HCT116 (cell line): ENCODE measurements at regions not wholly inside any gene's neighbourhood (a gene's known extent, or its start where the extent isn't known, plus 50 kb on each side); places are given as distances from the start of the nearest gene placed in this dataset.

Experiments
- ATAC-seq: fragments of 200-7000 bp; cut with Tn5 transposase; 2 replicates; pipeline ENCODE4 v1.9.1; 2020; ENCODE audit warnings: mild to moderate bottlenecking, moderate library complexity
- BruUV-seq: library from RNA; stranded (reverse); fragments of 400-500 nt; replicated peaks from 2 replicates; lab custom pipeline; 2021; lab: Mats Ljungman, UMichigan
- CTCF ChIA-PET: fragments of 300-600 bp; sonication (Branson Sonifier 250); formaldehyde crosslinking; loops from one replicate; lab custom pipeline; 2021; ENCODE audit warnings: antibody characterized with exemption; lab: Charles Lee
- POLR2A ChIA-PET: fragments of 300-600, 350-600 bp; sonication (Branson Sonifier 250); formaldehyde crosslinking; loops from one replicate; lab custom pipeline; 2021; ENCODE audit warnings: antibody characterized with exemption; lab: Charles Lee
- RAD21 ChIA-PET, 2 experiments: fragments of 300-600 bp; sonication (Branson Sonifier 250); formaldehyde crosslinking; loops; one replicate each; lab custom pipeline; 2023; ENCODE audit warnings: low total read pairs in 2 of 2; ENCODE audit not compliant: uncharacterized antibody in 2 of 2, unreplicated experiment in 2 of 2, low non-redundant PET in 1 of 2; lab: Charles Lee
- DNase-seq: peaks from one replicate; pipeline ENCODE4 v3.0.0-alpha.2; 2010; ENCODE audit warnings: low read depth, low spot score
- H2AFZ ChIP-seq: fragments of 200-600 bp; shearing (Covaris generic), sonication (generic); 2 replicates; pipeline ENCODE4 v1.6.1; 2017; ENCODE audit warnings: low read depth, mixed run types, mixed read lengths, antibody characterized with exemption, low read length; ENCODE audit not compliant: poor library complexity, severe bottlenecking
- H3K27ac ChIP-seq: 2 replicates; pipeline ENCODE4 v1.5.1; 2012; ENCODE audit warnings: low read depth, low read length
- H3K27me3 ChIP-seq: fragments of 200-600 bp; sonication (generic); 2 replicates; pipeline ENCODE4 v1.6.1; 2016; ENCODE audit warnings: mixed run types, low read length, mixed read lengths; ENCODE audit not compliant: insufficient read depth
- H3K36me3 ChIP-seq, 2 experiments: fragments of 200-500 bp in 1 of 2; fragments of 200-600 bp in 1 of 2; sonication (Bioruptor generic) in 1 of 2; sonication (generic) in 1 of 2; 2 replicates each; pipeline versions ENCODE4 v1.5.1 to v1.6.1; 2014 to 2016; ENCODE audit warnings: low read length in 2 of 2, inconsistent platforms in 1 of 2, mixed read lengths in 1 of 2, mixed run types in 1 of 2; ENCODE audit not compliant: insufficient read depth in 2 of 2, control insufficient read depth in 1 of 2
- H3K4me1 ChIP-seq, 2 experiments: fragments of 200-600 bp in 1 of 2; sonication (generic) in 1 of 2; 2 replicates each; pipeline versions ENCODE4 v1.5.1 to v1.6.1; 2012 to 2017; ENCODE audit warnings: low read length in 2 of 2, inconsistent platforms in 1 of 2, mild to moderate bottlenecking in 1 of 2, mixed read lengths in 1 of 2, mixed run types in 1 of 2, moderate library complexity in 1 of 2; ENCODE audit not compliant: insufficient read depth in 2 of 2, control insufficient read depth in 1 of 2
- H3K4me2 ChIP-seq: fragments of 200-600 bp; sonication (generic); 2 replicates; pipeline ENCODE4 v1.6.1; 2017; ENCODE audit warnings: mixed run types, low read length, mixed read lengths
- H3K4me3 ChIP-seq, 2 experiments: fragments of 200-600 bp in 1 of 2; sonication (generic) in 1 of 2; replicated peaks in 1 of 2; 2 replicates each; pipeline ENCODE4 v1.5.1; 2011 to 2016; ENCODE audit warnings: low read length in 2 of 2, control low read depth in 1 of 2, low read depth in 1 of 2, mild to moderate bottlenecking in 1 of 2, mixed read lengths in 1 of 2, mixed run types in 1 of 2
- H3K79me2 ChIP-seq: fragments of 200-600 bp; sonication (generic); 2 replicates; pipeline ENCODE4 v1.6.1; 2017; ENCODE audit warnings: mild to moderate bottlenecking, mixed run types, low read length, moderate library complexity, mixed read lengths; ENCODE audit not compliant: insufficient read depth
- H3K9ac ChIP-seq: fragments of 200-600 bp; sonication (generic); 2 replicates; pipeline ENCODE4 v1.6.1; 2016; ENCODE audit warnings: low read length, mixed read lengths
- H3K9me2 ChIP-seq: fragments of 200-600 bp; sonication (generic), shearing (Covaris generic); 2 replicates; pipeline ENCODE4 v1.6.1; 2017; ENCODE audit warnings: mixed run types, mild to moderate bottlenecking, moderate library complexity; ENCODE audit not compliant: insufficient read depth
- H3K9me3 ChIP-seq, 2 experiments: fragments of 200-500 bp in 1 of 2; fragments of 200-600 bp in 1 of 2; sonication (Bioruptor generic) in 1 of 2; sonication (generic) in 1 of 2; 2 replicates each; pipeline ENCODE4 v1.6.1; 2014 to 2017; ENCODE audit warnings: low read length in 2 of 2, mixed read lengths in 2 of 2, inconsistent platforms in 1 of 2, low read depth in 1 of 2, mild to moderate bottlenecking in 1 of 2, mixed run types in 1 of 2, moderate library complexity in 1 of 2; ENCODE audit not compliant: control insufficient read depth in 1 of 2, insufficient read depth in 1 of 2
- H4K20me1 ChIP-seq: fragments of 200-600 bp; sonication (generic), shearing (Covaris generic); 2 replicates; pipeline ENCODE4 v1.6.1; 2017; ENCODE audit warnings: mixed run types, mild to moderate bottlenecking, moderate library complexity; ENCODE audit not compliant: insufficient read depth
- ATF3 ChIP-seq: IDR thresholded peaks from 2 replicates; pipeline ENCODE4 v1.6.1; 2012
- CBX3 ChIP-seq: IDR thresholded peaks from 2 replicates; pipeline ENCODE4 v1.6.1; 2012; ENCODE audit warnings: low read depth
- EGR1 ChIP-seq: IDR thresholded peaks from 2 replicates; pipeline ENCODE4 v1.6.1; 2012; ENCODE audit warnings: low read depth
- ELF1 ChIP-seq: IDR thresholded peaks from 2 replicates; pipeline ENCODE4 v1.6.1; 2012; ENCODE audit warnings: low read depth, borderline replicate concordance
- EZH2 ChIP-seq: fragments of 200-600 bp; sonication (generic); IDR thresholded peaks from 2 replicates; pipeline ENCODE4 v1.6.1; 2017; ENCODE audit warnings: antibody characterized with exemption, mixed run types
- EZH2phosphoT487 ChIP-seq: fragments of 200-600 bp; IDR thresholded peaks from 2 replicates; pipeline ENCODE4 v1.6.1; 2018; ENCODE audit warnings: antibody characterized with exemption, borderline replicate concordance
- FOSL1 ChIP-seq: IDR thresholded peaks from 2 replicates; pipeline ENCODE4 v1.6.1; 2012; ENCODE audit warnings: low read depth
- JUND ChIP-seq: IDR thresholded peaks from 2 replicates; pipeline ENCODE4 v1.6.1; 2012
- POLR2A ChIP-seq: IDR thresholded peaks from 2 replicates; pipeline ENCODE4 v1.7.0; 2011; ENCODE audit warnings: borderline replicate concordance; ENCODE audit not compliant: insufficient read depth, insufficient read length; ENCODE audit errors: extremely low read depth
- POLR2AphosphoS5 ChIP-seq: IDR thresholded peaks from 2 replicates; pipeline ENCODE4 v1.6.1; 2011; ENCODE audit warnings: mild to moderate bottlenecking, low read depth, low read length, moderate library complexity
- RAD21 ChIP-seq: IDR thresholded peaks from 2 replicates; pipeline ENCODE4 v1.6.1; 2012; ENCODE audit warnings: low read depth, mild to moderate bottlenecking
- SP1 ChIP-seq: IDR thresholded peaks from 2 replicates; pipeline ENCODE4 v1.6.1; 2012; ENCODE audit warnings: low read depth
- SRF ChIP-seq: IDR thresholded peaks from 2 replicates; pipeline ENCODE4 v1.6.1; 2012; ENCODE audit warnings: low read depth
- YY1 ChIP-seq: IDR thresholded peaks from 2 replicates; pipeline ENCODE4 v1.6.1; 2011; ENCODE audit warnings: low read length, low read depth, moderate library complexity, mild to moderate bottlenecking; ENCODE audit not compliant: insufficient replicate concordance; ENCODE audit errors: extremely low read depth
- intact Hi-C: fragments of 100-400 bp; cut with micrococcal nuclease; formaldehyde crosslinking; loops from 2 replicates; pipeline ENCODE4 v1.10.0; 2022
- TF ChIP-seq, protein P1 (sequence below): IDR thresholded peaks from 2 replicates; pipeline ENCODE4 v1.6.1; 2012
- TF ChIP-seq, protein P2 (sequence below): IDR thresholded peaks from 2 replicates; pipeline ENCODE4 v1.6.1; 2011; ENCODE audit warnings: mild to moderate bottlenecking, low read length, moderate library complexity; ENCODE audit not compliant: insufficient replicate concordance; ENCODE audit errors: extremely low read depth
- TF ChIP-seq, protein P3 (sequence below), 3 experiments: fragments of 200-600 bp in 1 of 3; sonication (generic) in 1 of 3; IDR thresholded peaks in 2 of 3; conservative IDR thresholded peaks in 1 of 3; 2 replicates each; pipeline ENCODE4 v1.5.1; 2012 to 2017; ENCODE audit warnings: low read depth in 2 of 3, low read length in 2 of 3, antibody characterized with exemption in 1 of 3, borderline replicate concordance in 1 of 3, control low read depth in 1 of 3, mild to moderate bottlenecking in 1 of 3, mixed read lengths in 1 of 3, mixed run types in 1 of 3, moderate library complexity in 1 of 3; ENCODE audit not compliant: insufficient read depth in 1 of 3

GRCh38 chr20:51106011-51106410, 83.1 kb upstream of the KCNG1 start (continued):
- TF ChIP-seq POLR2AphosphoS5 = no peak
- TF ChIP-seq YY1 = no peak

DNA sequence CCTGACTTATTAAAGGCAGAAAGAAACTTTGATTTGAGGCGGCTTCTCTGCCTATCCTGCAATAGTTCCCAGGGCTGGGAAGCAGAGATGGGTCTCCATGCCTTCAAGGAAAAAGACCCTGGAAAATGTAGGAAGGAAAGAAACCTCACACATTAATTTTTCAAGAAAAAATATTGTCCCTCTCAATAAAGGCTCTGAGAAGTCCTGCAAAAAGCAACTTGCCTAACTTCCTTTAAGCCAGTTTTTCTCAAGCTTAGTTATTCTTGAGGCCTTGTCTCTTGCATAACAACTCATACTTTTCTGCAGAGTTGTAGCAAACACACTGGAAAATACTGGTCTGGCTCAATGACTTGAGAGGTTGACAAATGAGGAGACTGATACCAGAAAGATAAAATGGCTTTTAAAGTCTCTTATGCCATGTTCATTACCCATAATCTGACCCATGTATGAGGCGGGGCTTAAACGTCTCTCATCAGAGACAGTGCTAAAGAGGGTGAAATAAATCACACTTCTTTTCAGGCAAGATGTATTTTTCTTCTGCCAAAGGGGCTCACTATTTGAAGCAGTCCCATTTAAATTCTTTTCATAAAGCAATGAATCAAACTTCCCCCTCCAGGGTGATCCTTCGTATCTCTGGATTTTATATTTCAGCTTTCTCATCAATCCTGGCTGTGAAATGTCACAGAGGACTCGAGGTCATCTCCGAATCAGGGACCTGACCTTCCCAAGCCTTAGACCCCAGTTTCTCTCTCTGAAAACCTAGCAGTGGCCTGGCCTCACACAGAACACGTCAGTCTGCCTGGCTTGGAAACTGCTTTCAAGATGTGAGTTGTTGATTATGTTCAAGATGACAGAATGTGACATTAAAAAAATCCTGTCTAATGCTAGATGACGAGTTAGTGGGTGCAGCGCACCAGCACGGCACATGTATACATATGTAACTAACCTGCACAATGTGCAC, 82.3 kb upstream of the KCNG1 start:
- no TSS peak for BruUV-seq
- H3K9me2 ChIP-seq = no peaks in the 10 kb centered on the region
- no peaks in the 10 kb centered on the region for H4K20me1 ChIP-seq
- no peak overlapping the region for H3K27ac ChIP-seq
- no peaks in the 10 kb centered on the region for H3K4me1 ChIP-seq
- RAD21 ChIA-PET = no interaction called here
- peaks cover 35% of the 10 kb centered on the region for H3K27me3 ChIP-seq
- POLR2A ChIA-PET = no interaction called here
- no peak overlapping the region for H3K4me3 ChIP-seq
- H3K36me3 ChIP-seq = no peaks in the 10 kb centered on the region
- no peak overlapping the region for H3K4me2 ChIP-seq
- CTCF ChIA-PET = no interaction called here
- DNase-seq = no peak
- ATAC-seq = no peak
- H3K9me3 ChIP-seq = no peaks in the 10 kb centered on the region
- intact Hi-C loops = no loop called here
- H3K9ac ChIP-seq = no peak overlapping the region
- H2AFZ ChIP-seq = no peak overlapping the region
- no peaks in the 10 kb centered on the region for H3K79me2 ChIP-seq
- no peak for TF ChIP-seq ATF3
- no peak for TF ChIP-seq RAD21
- TF ChIP-seq ELF1 = no peak
- TF ChIP-seq, protein P1, sequence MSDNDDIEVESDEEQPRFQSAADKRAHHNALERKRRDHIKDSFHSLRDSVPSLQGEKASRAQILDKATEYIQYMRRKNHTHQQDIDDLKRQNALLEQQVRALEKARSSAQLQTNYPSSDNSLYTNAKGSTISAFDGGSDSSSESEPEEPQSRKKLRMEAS = no peak
- TF ChIP-seq CBX3 = no peak
- TF ChIP-seq, protein P2, sequence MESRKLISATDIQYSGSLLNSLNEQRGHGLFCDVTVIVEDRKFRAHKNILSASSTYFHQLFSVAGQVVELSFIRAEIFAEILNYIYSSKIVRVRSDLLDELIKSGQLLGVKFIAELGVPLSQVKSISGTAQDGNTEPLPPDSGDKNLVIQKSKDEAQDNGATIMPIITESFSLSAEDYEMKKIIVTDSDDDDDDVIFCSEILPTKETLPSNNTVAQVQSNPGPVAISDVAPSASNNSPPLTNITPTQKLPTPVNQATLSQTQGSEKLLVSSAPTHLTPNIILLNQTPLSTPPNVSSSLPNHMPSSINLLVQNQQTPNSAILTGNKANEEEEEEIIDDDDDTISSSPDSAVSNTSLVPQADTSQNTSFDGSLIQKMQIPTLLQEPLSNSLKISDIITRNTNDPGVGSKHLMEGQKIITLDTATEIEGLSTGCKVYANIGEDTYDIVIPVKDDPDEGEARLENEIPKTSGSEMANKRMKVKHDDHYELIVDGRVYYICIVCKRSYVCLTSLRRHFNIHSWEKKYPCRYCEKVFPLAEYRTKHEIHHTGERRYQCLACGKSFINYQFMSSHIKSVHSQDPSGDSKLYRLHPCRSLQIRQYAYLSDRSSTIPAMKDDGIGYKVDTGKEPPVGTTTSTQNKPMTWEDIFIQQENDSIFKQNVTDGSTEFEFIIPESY = no peak
- TF ChIP-seq POLR2A = no peak
- TF ChIP-seq JUND = no peak
- no peak for TF ChIP-seq EZH2phosphoT487
- TF ChIP-seq SRF = no peak
- TF ChIP-seq, protein P3, sequence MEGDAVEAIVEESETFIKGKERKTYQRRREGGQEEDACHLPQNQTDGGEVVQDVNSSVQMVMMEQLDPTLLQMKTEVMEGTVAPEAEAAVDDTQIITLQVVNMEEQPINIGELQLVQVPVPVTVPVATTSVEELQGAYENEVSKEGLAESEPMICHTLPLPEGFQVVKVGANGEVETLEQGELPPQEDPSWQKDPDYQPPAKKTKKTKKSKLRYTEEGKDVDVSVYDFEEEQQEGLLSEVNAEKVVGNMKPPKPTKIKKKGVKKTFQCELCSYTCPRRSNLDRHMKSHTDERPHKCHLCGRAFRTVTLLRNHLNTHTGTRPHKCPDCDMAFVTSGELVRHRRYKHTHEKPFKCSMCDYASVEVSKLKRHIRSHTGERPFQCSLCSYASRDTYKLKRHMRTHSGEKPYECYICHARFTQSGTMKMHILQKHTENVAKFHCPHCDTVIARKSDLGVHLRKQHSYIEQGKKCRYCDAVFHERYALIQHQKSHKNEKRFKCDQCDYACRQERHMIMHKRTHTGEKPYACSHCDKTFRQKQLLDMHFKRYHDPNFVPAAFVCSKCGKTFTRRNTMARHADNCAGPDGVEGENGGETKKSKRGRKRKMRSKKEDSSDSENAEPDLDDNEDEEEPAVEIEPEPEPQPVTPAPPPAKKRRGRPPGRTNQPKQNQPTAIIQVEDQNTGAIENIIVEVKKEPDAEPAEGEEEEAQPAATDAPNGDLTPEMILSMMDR (IDR thresholded peaks at IDR 0.05 in 2 of 3, conservative IDR thresholded peaks at IDR 0.05 in 1 of 3; ENCODE audit: borderline replicate concordance in 1 of 3, insufficient read depth in 1 of 3, low read depth in 2 of 3, low read length in 2 of 3) = no peak
- no peak for TF ChIP-seq EGR1
- no peak for TF ChIP-seq EZH2
- no peak for TF ChIP-seq FOSL1
- no peak for TF ChIP-seq SP1
